Superior temporal gyrus (tissue), 1 donor: ENCODE measurements at regions not wholly inside any gene's neighbourhood (a gene's known extent, or its start where the extent isn't known, plus 50 kb on each side); places are given as distances from the start of the nearest gene placed in this dataset.

ENCODE experiments used
- DNase-seq: peaks from one replicate; pipeline ENCODE4 v3.0.0-alpha.2; 2016; ENCODE audit errors: extremely low spot score

GRCh38 chr2:20110876-20111275 lies 59.4 kb upstream of the LAPTM4A start:
- DNase-seq = no peak

GRCh38 chr2:20110383-20110782 lies 59.0 kb upstream of the LAPTM4A start:
- no peak for DNase-seq

- DNase-seq = no peak
Observed at GRCh38 chr2:20108655-20109396, 57.4 kb upstream of the LAPTM4A start.

- no peak for DNase-seq
Observed at GRCh38 chr2:20107776-20108175, 56.3 kb upstream of the LAPTM4A start.

- no peak for DNase-seq
Observed at GRCh38 chr2:20107352-20107751, 55.9 kb upstream of the LAPTM4A start.

GRCh38 chr2:20106746-20107145 lies 55.3 kb upstream of the LAPTM4A start:
- no peak for DNase-seq

- DNase-seq = no peak
Observed at GRCh38 chr2:20104900-20105545, 53.6 kb upstream of the LAPTM4A start.

- no peak for DNase-seq
Observed at GRCh38 chr2:20103530-20103929, 52.1 kb upstream of the LAPTM4A start.
